IPS-15b (cell line): ENCODE measurements at regions not wholly inside any gene's neighbourhood (a gene's known extent, or its start where the extent isn't known, plus 50 kb on each side); places are given as distances from the start of the nearest gene placed in this dataset.

Experiments used
- H3K27me3 ChIP-seq: one replicate; pipeline ENCODE4 v1.6.1; 2013; ENCODE audit warnings: low read length; ENCODE audit not compliant: control insufficient read depth, insufficient read depth
- H3K36me3 ChIP-seq: one replicate; pipeline ENCODE4 v1.6.1; 2013; ENCODE audit warnings: low read length; ENCODE audit not compliant: control insufficient read depth, insufficient read depth
- H3K4me1 ChIP-seq: one replicate; pipeline ENCODE4 v1.6.1; 2013; ENCODE audit warnings: mild to moderate bottlenecking, low read length; ENCODE audit not compliant: control insufficient read depth, insufficient read depth
- H3K4me3 ChIP-seq: one replicate; pipeline ENCODE4 v1.5.1; 2013; ENCODE audit warnings: low read depth, low read length
- H3K9ac ChIP-seq: one replicate; pipeline ENCODE4 v1.6.1; 2013; ENCODE audit warnings: low read depth, mild to moderate bottlenecking, low read length
- H3K9me3 ChIP-seq: one replicate; pipeline ENCODE4 v1.6.1; 2013; ENCODE audit warnings: mild to moderate bottlenecking, low read length; ENCODE audit not compliant: control insufficient read depth, insufficient read depth

DNA sequence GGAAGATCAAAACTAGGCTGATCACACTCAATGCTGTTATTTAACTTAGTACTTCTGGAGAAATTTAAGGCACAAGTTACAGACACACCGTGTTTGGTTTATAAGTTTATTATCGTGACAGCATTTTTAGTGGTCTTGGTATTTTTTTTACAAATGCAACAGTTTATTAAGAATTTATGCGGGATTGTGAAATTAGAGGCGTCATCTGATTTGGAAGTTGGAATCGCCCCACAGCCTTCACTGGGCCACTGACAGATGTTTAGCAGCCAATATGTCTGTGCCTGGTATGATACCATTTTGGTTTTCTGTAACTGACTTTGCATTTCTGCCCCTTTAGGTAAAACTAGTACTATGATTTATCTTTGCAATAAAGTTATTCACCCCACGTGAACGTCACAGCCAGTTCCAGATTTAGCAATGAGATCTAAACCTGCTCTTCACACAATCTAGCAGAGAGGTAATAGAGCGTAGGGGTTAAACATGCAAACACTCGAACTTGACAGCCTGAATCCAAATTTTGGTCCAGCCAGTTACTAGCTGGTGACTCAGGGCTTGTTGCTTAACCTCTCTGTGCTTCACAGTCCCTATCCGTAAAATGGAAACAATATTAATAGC lies 73.2 kb upstream of the SSTR1 start:
- Histone ChIP-seq H3K4me1 (no peaks in the 10 kb centered on the region), H3K9me3 (no peaks in the 10 kb centered on the region)

DNA sequence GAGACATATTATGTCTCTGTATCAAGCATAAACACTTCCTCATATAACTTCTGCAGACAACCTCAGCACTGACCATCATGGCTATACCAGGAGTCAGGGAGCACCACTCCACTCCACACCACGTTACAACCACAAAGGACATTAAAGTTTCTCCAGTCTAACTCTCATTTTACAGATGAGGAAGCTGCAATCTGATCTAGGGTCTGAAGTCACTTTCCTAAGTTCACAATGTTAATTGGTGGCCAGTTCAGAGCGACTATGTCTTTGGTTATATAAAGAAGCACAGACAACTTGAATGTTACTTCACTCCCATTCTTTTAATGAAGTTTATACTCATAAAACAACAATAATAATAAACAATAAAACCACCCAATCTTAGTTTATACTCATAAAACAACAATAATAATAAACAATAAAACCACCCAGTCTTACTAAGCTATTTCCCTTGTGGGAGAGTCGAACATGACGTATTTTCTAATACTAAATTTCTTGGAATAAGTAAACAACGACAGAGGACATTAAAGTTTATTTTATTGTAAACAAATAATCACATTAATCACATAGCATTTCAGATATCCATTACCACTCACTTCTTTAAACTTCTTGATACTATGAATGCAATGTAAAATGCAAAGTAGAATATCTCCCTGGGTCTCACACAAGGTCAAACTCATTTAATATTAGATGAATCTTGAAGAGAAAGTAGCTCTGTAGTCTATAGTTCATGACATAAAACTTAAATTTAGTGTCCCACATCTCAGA lies 72.4 kb upstream of the SSTR1 start:
- no peaks in the 10 kb centered on the region for H3K4me1 ChIP-seq
- no peak overlapping the region for H3K9ac ChIP-seq
- no peaks in the 10 kb centered on the region for H3K9me3 ChIP-seq
- no peaks in the 10 kb centered on the region for H3K27me3 ChIP-seq
- no peaks in the 10 kb centered on the region for H3K36me3 ChIP-seq
- no peak overlapping the region for H3K4me3 ChIP-seq

More for the DNA sequence above, 73.2 kb upstream of the SSTR1 start:
- Histone ChIP-seq H3K9ac (no peak overlapping the region), H3K36me3 (no peaks in the 10 kb centered on the region), H3K4me3 (no peak overlapping the region), H3K27me3 (no peaks in the 10 kb centered on the region)

DNA sequence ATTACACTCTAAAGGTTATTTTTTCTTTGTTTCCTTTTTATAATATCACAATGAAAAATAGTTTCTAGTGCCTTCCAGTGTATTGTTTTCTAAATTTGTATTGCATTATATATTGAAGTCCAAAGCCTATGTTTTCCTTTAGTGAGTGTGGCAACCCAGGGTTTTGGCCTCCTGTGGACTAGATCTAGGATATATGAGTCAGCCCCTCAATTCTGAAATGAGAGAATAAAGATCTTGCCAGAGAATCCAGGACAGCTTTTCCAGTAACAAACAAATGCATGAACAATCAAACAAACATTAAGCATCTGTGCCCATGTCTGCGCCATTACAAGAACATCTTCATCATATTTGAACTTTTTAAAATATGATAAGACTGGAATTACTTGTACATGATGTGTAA lies 70.7 kb upstream of the SSTR1 start:
- H3K4me1 ChIP-seq = no peaks in the 10 kb centered on the region
- no peak overlapping the region for H3K4me3 ChIP-seq
- H3K27me3 ChIP-seq = no peaks in the 10 kb centered on the region
- H3K36me3 ChIP-seq = no peaks in the 10 kb centered on the region
- no peak overlapping the region for H3K9ac ChIP-seq
- H3K9me3 ChIP-seq = no peaks in the 10 kb centered on the region

DNA sequence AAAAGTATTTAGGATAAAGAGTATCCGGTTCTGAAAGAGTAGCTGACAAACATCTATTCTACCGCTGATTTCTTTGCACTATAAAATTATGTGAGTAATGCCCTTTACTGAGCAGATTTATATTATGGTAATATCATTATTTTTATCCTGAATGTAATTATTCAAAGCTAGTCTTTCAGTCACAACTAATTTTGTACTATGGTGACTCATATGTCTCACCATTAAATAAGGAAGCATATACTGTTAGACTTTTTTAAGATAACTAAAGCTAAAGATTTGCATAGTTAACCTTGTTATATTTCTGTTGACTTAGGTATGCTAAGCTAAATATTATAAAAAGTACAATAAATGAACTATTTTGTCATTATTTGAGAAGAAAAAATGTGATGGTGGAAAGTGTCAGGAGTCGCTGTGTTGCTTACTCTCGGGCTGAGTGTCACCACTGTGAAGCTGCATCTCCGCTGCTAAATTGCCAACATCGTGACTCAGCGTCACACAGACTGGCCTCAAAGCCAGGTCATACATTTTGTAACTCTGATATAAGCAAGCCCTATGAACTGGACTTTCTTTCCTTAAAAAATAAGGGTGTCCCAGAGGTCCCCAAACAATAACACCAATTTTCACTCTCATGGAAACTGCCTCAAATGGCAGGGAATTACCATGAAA lies 69.1 kb upstream of the SSTR1 start:
- Histone ChIP-seq H3K27me3 (no peaks in the 10 kb centered on the region), H3K4me1 (peaks cover 8% of the 10 kb centered on the region), H3K9ac (no peak overlapping the region), H3K36me3 (no peaks in the 10 kb centered on the region), H3K4me3 (no peak overlapping the region), H3K9me3 (no peaks in the 10 kb centered on the region)

DNA sequence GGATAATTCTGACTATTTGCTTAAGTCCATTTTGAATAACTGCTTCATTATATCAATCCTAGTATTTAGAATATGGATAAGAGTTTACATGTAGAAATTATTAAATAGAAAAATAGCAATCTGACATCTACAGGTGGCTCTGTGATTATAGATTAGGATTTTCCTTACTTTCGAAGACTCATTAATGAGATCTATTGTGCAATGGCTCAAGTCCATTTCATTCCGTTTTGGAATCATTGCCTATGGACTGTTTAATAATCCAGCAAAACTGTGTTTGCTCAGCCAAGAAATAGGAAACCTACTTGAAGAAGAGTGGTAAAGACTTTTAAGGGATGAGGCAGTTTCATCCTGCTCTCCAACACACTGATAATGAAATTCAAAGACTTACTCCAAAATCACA lies 67.8 kb upstream of the SSTR1 start:
- Histone ChIP-seq H3K9ac (no peak overlapping the region), H3K4me1 (peaks cover 20% of the 10 kb centered on the region), H3K9me3 (no peaks in the 10 kb centered on the region), H3K27me3 (no peaks in the 10 kb centered on the region), H3K4me3 (no peak overlapping the region), H3K36me3 (no peaks in the 10 kb centered on the region)

DNA sequence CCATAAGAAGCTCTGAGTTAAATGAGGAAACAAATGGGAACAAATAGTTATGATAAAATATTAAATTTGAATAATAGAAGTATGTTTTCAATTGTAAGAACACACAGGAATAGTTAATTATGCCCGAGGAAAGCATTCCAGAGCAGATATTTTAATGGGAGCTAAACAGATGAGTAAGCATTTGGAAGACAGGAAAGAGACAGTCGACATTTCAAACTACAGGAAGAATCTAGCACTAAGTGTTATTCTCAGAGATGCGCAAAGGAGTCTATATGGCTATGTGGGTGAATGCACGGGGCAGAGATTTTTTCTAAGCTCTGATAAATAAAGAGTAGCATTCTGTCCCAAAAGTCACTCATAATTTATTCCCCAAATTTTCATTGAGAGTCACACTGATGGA lies 64.5 kb upstream of the SSTR1 start:
- Histone ChIP-seq H3K9me3 (no peaks in the 10 kb centered on the region), H3K4me1 (peaks cover 20% of the 10 kb centered on the region), H3K27me3 (no peaks in the 10 kb centered on the region), H3K36me3 (no peaks in the 10 kb centered on the region), H3K9ac (no peak overlapping the region), H3K4me3 (no peak overlapping the region)

DNA sequence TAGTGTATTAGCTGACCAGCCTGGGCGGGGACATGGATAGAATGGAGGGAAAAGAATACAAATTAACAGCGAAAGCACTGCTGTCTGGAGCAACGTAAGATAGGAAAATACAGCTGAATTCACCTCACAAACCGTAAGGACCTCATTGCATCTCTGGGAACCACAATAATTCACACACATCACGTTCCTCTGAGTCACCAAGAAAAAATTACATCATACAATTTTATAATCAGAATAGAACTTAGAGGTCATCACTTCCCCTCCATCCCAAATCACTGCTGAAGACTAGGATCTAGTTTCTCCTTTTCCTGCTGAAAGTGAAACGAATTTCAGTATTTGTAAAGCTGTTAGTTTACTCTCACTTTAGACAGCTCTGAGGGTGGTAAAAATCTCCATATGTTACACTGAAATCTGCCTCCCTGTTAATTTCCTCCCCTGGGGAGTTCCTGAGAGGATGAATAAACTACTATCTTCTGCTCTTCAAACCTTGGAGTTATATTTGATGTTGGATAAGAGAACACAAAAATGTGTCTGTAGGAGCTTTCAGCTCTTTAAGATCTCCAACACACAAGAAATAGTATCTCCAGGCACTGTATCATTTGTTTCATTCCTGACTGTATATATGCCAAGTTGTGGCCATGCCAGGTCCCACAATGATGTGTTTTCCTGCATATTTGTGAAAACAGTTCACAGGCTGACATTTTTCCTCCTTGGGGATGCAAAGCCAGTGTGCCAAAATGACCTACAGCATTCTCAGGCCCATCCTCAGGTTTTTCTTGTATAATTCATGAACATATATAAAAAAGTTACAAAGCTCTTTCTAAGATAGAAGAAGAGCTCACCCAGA lies 63.8 kb upstream of the SSTR1 start:
- no peak overlapping the region for H3K9ac ChIP-seq
- no peaks in the 10 kb centered on the region for H3K9me3 ChIP-seq
- no peaks in the 10 kb centered on the region for H3K36me3 ChIP-seq
- no peak overlapping the region for H3K4me3 ChIP-seq
- H3K4me1 ChIP-seq = peaks cover 20% of the 10 kb centered on the region
- H3K27me3 ChIP-seq = no peaks in the 10 kb centered on the region

DNA sequence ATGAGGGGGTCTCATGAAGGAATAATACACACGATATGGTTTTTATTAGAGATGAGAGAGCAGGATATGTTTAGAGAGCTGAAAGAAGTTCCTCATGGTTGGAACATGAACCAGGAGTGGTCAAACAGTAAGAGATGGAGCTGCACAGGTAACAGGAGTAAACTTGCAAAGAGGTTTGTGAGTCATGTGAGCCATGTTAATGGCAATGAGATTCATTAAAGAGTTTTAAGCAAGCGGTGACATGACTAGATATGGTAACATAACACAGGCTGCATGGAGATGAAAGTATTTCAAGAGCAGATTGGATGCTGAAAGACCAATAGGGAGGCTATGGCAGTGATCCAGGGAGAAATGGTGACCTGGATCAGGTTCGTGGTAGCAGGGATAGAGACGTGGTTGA lies 62.6 kb upstream of the SSTR1 start:
- Histone ChIP-seq H3K4me3 (no peak overlapping the region), H3K9ac (no peak overlapping the region), H3K9me3 (no peaks in the 10 kb centered on the region), H3K36me3 (no peaks in the 10 kb centered on the region), H3K27me3 (no peaks in the 10 kb centered on the region), H3K4me1 (peaks cover 20% of the 10 kb centered on the region)

DNA sequence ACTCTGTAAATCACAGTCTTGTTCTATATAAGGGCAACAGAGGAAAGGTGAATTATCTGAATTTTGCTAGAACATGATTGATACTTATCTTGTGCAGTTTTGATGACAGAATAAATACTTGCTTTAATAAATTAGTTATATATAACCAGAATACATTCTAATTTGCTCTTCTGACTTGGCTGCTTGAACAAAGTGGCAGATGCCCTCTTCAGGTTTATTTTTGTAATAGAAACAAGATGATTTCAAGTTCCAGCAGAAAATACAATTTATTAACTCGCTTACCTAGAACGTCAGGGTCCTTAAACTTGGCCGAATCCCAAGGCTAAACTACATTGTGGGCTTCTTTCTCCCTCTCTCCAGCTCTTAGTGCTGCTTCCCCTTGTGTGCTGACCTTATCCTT lies 57.6 kb upstream of the SSTR1 start:
- Histone ChIP-seq H3K4me1 (no peaks in the 10 kb centered on the region), H3K27me3 (no peaks in the 10 kb centered on the region), H3K4me3 (no peak overlapping the region), H3K9ac (no peak overlapping the region), H3K36me3 (no peaks in the 10 kb centered on the region), H3K9me3 (no peaks in the 10 kb centered on the region)
